ENCODE measurements at regions not wholly inside any gene's neighbourhood (a gene's known extent, or its start where the extent isn't known, plus 50 kb on each side); places are given as distances from the start of the nearest gene placed in this dataset.

DNA sequence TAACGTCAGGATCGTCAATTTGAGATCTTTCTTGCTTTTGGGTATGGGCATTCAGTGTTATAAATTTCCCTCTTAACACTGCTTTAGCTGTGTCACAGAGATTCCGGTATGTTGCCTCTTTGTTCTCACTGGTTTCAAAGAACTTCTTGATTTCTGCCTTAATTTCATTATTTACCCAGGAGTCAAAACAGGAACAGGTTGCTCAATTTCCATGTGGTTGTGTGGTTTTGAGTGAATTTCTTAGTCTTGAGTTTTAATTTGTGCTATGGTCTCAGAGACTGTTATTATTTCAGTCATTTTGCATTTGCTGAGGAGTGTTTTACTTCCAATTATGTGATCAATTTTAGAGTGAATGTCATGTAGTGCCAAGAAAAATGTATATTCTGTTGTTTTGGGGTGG, 153.1 kb downstream of the PCDH17 start:
- TF ChIP-seq CTCF (IDR thresholded peaks at IDR 0.05; ENCODE audit: unreplicated experiment) = no peak
- CTCF ChIA-PET = no interaction called here
- H3K27ac Mint-ChIP-seq (ENCODE audit: unreplicated experiment) = no peak overlapping the region
- H3K4me1 Mint-ChIP-seq (ENCODE audit: low read depth, unreplicated experiment) = no peaks in the 10 kb centered on the region
- no peaks in the 10 kb centered on the region for H3K9me3 Mint-ChIP-seq (ENCODE audit: low read depth, unreplicated experiment)
- no peaks in the 10 kb centered on the region for H3K27me3 Mint-ChIP-seq (ENCODE audit: unreplicated experiment)
- no TSS peak for BruUV-seq (replicated peaks)
- H3K36me3 Mint-ChIP-seq (ENCODE audit: insufficient read depth, unreplicated experiment) = no peaks in the 10 kb centered on the region
- no peak for DNase-seq
- intact Hi-C loops (cut with micrococcal nuclease; ENCODE audit: unreplicated experiment) = no loop called here
- H3K4me3 Mint-ChIP-seq (ENCODE audit: low read depth, unreplicated experiment) = no peak overlapping the region

- Mint-ChIP-seq H3K27me3 (ENCODE audit: unreplicated experiment) (no peaks in the 10 kb centered on the region), H3K27ac (ENCODE audit: unreplicated experiment) (no peak overlapping the region), H3K36me3 (ENCODE audit: insufficient read depth, unreplicated experiment) (no peaks in the 10 kb centered on the region), H3K4me1 (ENCODE audit: low read depth, unreplicated experiment) (no peaks in the 10 kb centered on the region), H3K4me3 (ENCODE audit: low read depth, unreplicated experiment) (no peak overlapping the region), H3K9me3 (ENCODE audit: low read depth, unreplicated experiment) (no peaks in the 10 kb centered on the region)
- DNase-seq = no peak
- intact Hi-C loops (cut with micrococcal nuclease; ENCODE audit: unreplicated experiment) = no loop called here
- BruUV-seq (replicated peaks) = no TSS peak
- CTCF ChIA-PET = no interaction called here
- TF ChIP-seq CTCF (IDR thresholded peaks at IDR 0.05; ENCODE audit: unreplicated experiment) = no peak
These were observed 155.7 kb downstream of the PCDH17 start for GRCh38 chr13:57787058-57787791.

DNA sequence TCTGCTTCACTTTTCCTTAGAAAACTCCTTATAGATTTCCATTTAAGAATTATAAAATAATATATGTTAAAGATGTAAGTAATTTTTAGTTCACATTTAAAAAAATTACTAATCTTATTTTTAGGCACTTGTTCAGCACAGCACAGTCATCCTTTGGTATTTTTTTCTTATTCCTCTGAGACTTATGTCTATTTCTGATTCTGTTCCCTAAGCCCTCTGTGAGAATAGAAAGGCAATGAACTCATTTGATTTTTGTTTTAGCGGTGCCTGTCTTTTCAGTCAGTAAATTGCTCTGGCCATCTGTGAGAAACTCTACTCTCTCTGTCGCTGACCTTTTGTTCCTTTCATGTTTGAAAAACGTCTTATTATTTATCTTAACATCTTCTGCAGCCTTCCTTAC, 168.1 kb downstream of the PCDH17 start:
- CTCF ChIA-PET = no interaction called here
- Mint-ChIP-seq H3K36me3 (ENCODE audit: insufficient read depth, unreplicated experiment) (no peaks in the 10 kb centered on the region), H3K27ac (ENCODE audit: unreplicated experiment) (no peak overlapping the region), H3K27me3 (ENCODE audit: unreplicated experiment) (no peaks in the 10 kb centered on the region), H3K4me1 (ENCODE audit: low read depth, unreplicated experiment) (no peaks in the 10 kb centered on the region), H3K9me3 (ENCODE audit: low read depth, unreplicated experiment) (no peaks in the 10 kb centered on the region), H3K4me3 (ENCODE audit: low read depth, unreplicated experiment) (no peak overlapping the region)
- intact Hi-C loops (cut with micrococcal nuclease; ENCODE audit: unreplicated experiment) = no loop called here
- TF ChIP-seq CTCF (IDR thresholded peaks at IDR 0.05; ENCODE audit: unreplicated experiment) = no peak
- BruUV-seq (replicated peaks) = no TSS peak
- DNase-seq = no peak

DNA sequence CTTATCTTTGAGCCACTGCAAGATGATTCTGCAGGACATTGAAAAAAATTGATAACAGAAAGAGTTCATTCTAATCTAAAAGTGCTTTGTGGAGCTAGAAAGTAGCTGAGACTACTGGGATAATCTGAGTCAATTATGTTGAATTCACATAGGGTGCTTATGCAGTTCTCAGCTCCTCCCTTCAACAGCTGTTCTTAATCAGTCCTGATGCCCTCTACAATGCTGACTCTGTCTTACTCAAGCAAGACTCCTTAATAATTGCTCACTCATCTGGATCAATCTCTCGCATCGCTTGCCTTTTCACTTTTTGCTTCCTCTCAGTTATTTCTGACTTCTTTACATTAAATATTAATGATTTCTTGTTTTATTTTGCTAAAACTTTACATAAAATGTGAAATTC, 182.1 kb downstream of the PCDH17 start:
- BruUV-seq (replicated peaks) = no TSS peak
- CTCF ChIA-PET = no interaction called here
- H3K9me3 Mint-ChIP-seq (ENCODE audit: low read depth, unreplicated experiment) = peaks cover 3% of the 10 kb centered on the region
- no peak for DNase-seq
- no peaks in the 10 kb centered on the region for H3K36me3 Mint-ChIP-seq (ENCODE audit: insufficient read depth, unreplicated experiment)
- no peak for TF ChIP-seq CTCF (IDR thresholded peaks at IDR 0.05; ENCODE audit: unreplicated experiment)
- H3K4me3 Mint-ChIP-seq (ENCODE audit: low read depth, unreplicated experiment) = no peak overlapping the region
- H3K27ac Mint-ChIP-seq (ENCODE audit: unreplicated experiment) = no peak overlapping the region
- H3K27me3 Mint-ChIP-seq (ENCODE audit: unreplicated experiment) = no peaks in the 10 kb centered on the region
- no peaks in the 10 kb centered on the region for H3K4me1 Mint-ChIP-seq (ENCODE audit: low read depth, unreplicated experiment)
- intact Hi-C loops (cut with micrococcal nuclease; ENCODE audit: unreplicated experiment) = no loop called here
